ENCODE measurements at regions not wholly inside any gene's neighbourhood (a gene's known extent, or its start where the extent isn't known, plus 50 kb on each side); places are given as distances from the start of the nearest gene placed in this dataset.
A peak's percentile ranks its signal among the peaks of the same experiment; 100 is the strongest.
"Not testable (repeated sequence)": the region's sequence is repeated elsewhere in the genome, so short reads cannot be mapped to it uniquely, and the experiment has no call there.

- Histone ChIP-seq H3K9ac (ENCODE audit: insufficient read length, low read depth) (no peak overlapping the region), H3K4me3 (ENCODE audit: insufficient read length, low read depth) (no peak overlapping the region), H3K27me3 (ENCODE audit: insufficient read depth, insufficient read length) (no peaks in the 10 kb centered on the region), H3K36me3 (ENCODE audit: insufficient read depth, insufficient read length, low read length) (no peaks in the 10 kb centered on the region), H3K4me1 (ENCODE audit: insufficient read depth, insufficient read length) (no peaks in the 10 kb centered on the region), H3K9me3 (ENCODE audit: insufficient read depth, low read length) (no peaks in the 10 kb centered on the region)
- TF ChIP-seq SUZ12 (IDR thresholded peaks at IDR 0.05; ENCODE audit: extremely low read depth, insufficient read depth, insufficient read length): no peak
- DNase-seq (ENCODE audit: low read depth, low spot score): peak; percentile 5
These were observed 234.1 kb upstream of the TOM1L1 start for GRCh38 chr17:54666559-54666958.

DNA sequence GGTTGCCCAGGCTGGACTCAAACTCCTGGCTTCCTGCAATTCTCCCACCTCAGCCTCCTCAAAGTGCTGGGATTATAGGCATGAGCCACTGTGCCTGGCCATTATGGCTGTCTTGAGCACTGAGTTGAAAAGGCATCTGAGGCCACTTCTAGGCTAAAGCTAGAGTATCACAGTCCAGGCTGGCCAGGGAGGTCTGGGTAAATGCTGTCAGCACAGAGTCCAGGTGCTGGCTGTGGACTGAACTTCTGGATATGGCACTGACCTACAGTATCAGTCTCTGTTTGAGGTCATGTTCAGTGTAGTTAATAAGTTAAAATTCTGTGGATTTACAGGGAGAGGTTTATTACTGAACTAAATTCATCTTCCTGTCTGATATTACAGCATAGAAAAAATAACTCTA lies 222.5 kb upstream of the TOM1L1 start:
- H3K4me1 ChIP-seq (ENCODE audit: insufficient read depth, insufficient read length): no peaks in the 10 kb centered on the region
- no peak overlapping the region for H3K4me3 ChIP-seq (ENCODE audit: insufficient read length, low read depth)
- no peak for TF ChIP-seq YY1 (IDR thresholded peaks at IDR 0.05; ENCODE audit: insufficient read depth, insufficient read length)
- TF ChIP-seq SUZ12 (IDR thresholded peaks at IDR 0.05; ENCODE audit: extremely low read depth, insufficient read depth, insufficient read length): no peak
- no peak for TF ChIP-seq ZNF274 (IDR thresholded peaks at IDR 0.05; ENCODE audit: low read depth, low read length)
- no peak overlapping the region for H3K9ac ChIP-seq (ENCODE audit: insufficient read length, low read depth)
- no peaks in the 10 kb centered on the region for H3K27me3 ChIP-seq (ENCODE audit: insufficient read depth, insufficient read length)
- DNase-seq (ENCODE audit: low read depth, low spot score): no peak
- H3K36me3 ChIP-seq (ENCODE audit: insufficient read depth, insufficient read length, low read length): no peaks in the 10 kb centered on the region
- H3K9me3 ChIP-seq (ENCODE audit: insufficient read depth, low read length): no peaks in the 10 kb centered on the region

GRCh38 chr17:54680410-54680809 lies 220.2 kb upstream of the TOM1L1 start:
- H3K27me3 ChIP-seq (ENCODE audit: insufficient read depth, insufficient read length): no peaks in the 10 kb centered on the region
- no peaks in the 10 kb centered on the region for H3K36me3 ChIP-seq (ENCODE audit: insufficient read depth, insufficient read length, low read length)
- TF ChIP-seq YY1 (IDR thresholded peaks at IDR 0.05; ENCODE audit: insufficient read depth, insufficient read length) (no peak), ZNF274 (IDR thresholded peaks at IDR 0.05; ENCODE audit: low read depth, low read length) (no peak), SUZ12 (IDR thresholded peaks at IDR 0.05; ENCODE audit: extremely low read depth, insufficient read depth, insufficient read length) (no peak)
- no peak overlapping the region for H3K9ac ChIP-seq (ENCODE audit: insufficient read length, low read depth)
- DNase-seq (ENCODE audit: low read depth, low spot score): no peak
- no peaks in the 10 kb centered on the region for H3K9me3 ChIP-seq (ENCODE audit: insufficient read depth, low read length)
- no peaks in the 10 kb centered on the region for H3K4me1 ChIP-seq (ENCODE audit: insufficient read depth, insufficient read length)
- no peak overlapping the region for H3K4me3 ChIP-seq (ENCODE audit: insufficient read length, low read depth)

DNA sequence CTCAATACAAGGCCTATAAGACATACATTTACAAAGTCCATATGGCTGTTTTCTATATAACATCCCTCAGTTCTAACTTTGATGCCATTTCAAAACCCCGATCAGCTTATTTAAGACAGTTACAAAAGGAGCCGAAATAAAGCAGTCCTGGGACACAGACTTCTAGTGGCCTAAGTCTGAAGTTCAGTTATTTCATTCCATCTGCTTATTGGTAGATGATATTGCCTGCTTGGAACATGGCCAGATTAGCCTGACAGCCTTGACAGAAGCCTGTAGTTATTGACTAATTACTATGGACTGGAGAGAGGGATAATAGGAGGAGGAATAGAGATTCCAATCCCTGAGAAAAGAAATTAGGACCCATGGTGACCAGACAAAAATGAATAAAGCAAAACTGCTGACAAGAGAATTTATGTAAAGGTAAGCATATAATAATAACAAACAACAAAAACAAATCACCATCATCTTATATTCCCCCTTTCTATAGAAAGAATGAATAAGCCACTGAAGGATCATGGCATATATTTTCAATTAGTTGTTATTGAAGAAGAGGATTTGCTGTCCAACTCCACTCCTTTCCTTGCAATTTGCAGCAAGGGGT lies 206.3 kb upstream of the TOM1L1 start:
- TF ChIP-seq ZNF274 (IDR thresholded peaks at IDR 0.05; ENCODE audit: low read depth, low read length) (no peak), YY1 (IDR thresholded peaks at IDR 0.05; ENCODE audit: insufficient read depth, insufficient read length) (no peak)
- Histone ChIP-seq H3K36me3 (ENCODE audit: insufficient read depth, insufficient read length, low read length) (no peaks in the 10 kb centered on the region), H3K4me1 (ENCODE audit: insufficient read depth, insufficient read length) (no peaks in the 10 kb centered on the region), H3K9ac (ENCODE audit: insufficient read length, low read depth) (no peak overlapping the region), H3K4me3 (ENCODE audit: insufficient read length, low read depth) (no peak overlapping the region), H3K9me3 (ENCODE audit: insufficient read depth, low read length) (no peaks in the 10 kb centered on the region), H3K27me3 (ENCODE audit: insufficient read depth, insufficient read length) (no peaks in the 10 kb centered on the region)
- no peak for DNase-seq (ENCODE audit: low read depth, low spot score)

GRCh38 chr17:54712798-54713197 lies 187.9 kb upstream of the TOM1L1 start:
- H3K4me1 ChIP-seq (ENCODE audit: insufficient read depth, insufficient read length); H3K9me3 ChIP-seq (ENCODE audit: insufficient read depth, low read length); H3K36me3 ChIP-seq (ENCODE audit: insufficient read depth, insufficient read length, low read length); H3K9ac ChIP-seq (ENCODE audit: insufficient read length, low read depth); H3K4me3 ChIP-seq (ENCODE audit: insufficient read length, low read depth); DNase-seq (ENCODE audit: low read depth, low spot score); H3K27me3 ChIP-seq (ENCODE audit: insufficient read depth, insufficient read length): not testable (repeated sequence)

DNA sequence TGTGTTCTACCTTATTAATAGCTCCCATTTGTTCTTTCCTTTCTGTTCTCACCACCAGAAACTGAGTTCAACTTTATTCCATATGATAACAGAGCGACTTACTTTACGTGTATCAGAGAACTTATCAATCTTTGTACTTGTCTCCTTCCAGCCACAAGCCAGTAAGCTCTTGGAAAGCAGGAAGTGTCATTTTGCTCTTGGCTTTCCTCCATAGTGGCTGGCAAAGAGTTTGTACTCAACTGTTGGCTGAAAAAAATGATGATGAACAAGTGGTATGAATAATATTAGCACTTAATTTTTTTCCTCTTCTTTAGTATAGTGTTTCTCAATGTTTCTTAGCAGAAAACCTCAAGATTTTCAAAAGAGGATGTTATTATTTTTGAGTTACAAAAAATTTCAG lies 182.4 kb upstream of the TOM1L1 start:
- Histone ChIP-seq H3K4me3 (ENCODE audit: insufficient read length, low read depth) (no peak overlapping the region), H3K4me1 (ENCODE audit: insufficient read depth, insufficient read length) (no peaks in the 10 kb centered on the region), H3K9me3 (ENCODE audit: insufficient read depth, low read length) (no peaks in the 10 kb centered on the region), H3K36me3 (ENCODE audit: insufficient read depth, insufficient read length, low read length) (no peaks in the 10 kb centered on the region), H3K9ac (ENCODE audit: insufficient read length, low read depth) (no peak overlapping the region), H3K27me3 (ENCODE audit: insufficient read depth, insufficient read length) (no peaks in the 10 kb centered on the region)
- no peak for DNase-seq (ENCODE audit: low read depth, low spot score)
- TF ChIP-seq YY1 (IDR thresholded peaks at IDR 0.05; ENCODE audit: insufficient read depth, insufficient read length) (no peak), SUZ12 (IDR thresholded peaks at IDR 0.05; ENCODE audit: extremely low read depth, insufficient read depth, insufficient read length) (no peak), ZNF274 (IDR thresholded peaks at IDR 0.05; ENCODE audit: low read depth, low read length) (no peak)

GRCh38 chr17:54727624-54728023 lies 173.0 kb upstream of the TOM1L1 start:
- no peak overlapping the region for H3K4me3 ChIP-seq (ENCODE audit: insufficient read length, low read depth)
- no peaks in the 10 kb centered on the region for H3K4me1 ChIP-seq (ENCODE audit: insufficient read depth, insufficient read length)
- H3K36me3 ChIP-seq (ENCODE audit: insufficient read depth, insufficient read length, low read length): no peaks in the 10 kb centered on the region
- peaks cover 19% of the 10 kb centered on the region for H3K9me3 ChIP-seq (ENCODE audit: insufficient read depth, low read length)
- DNase-seq (ENCODE audit: low read depth, low spot score): no peak
- TF ChIP-seq YY1 (IDR thresholded peaks at IDR 0.05; ENCODE audit: insufficient read depth, insufficient read length): no peak
- TF ChIP-seq ZNF274 (IDR thresholded peaks at IDR 0.05; ENCODE audit: low read depth, low read length): no peak
- H3K27me3 ChIP-seq (ENCODE audit: insufficient read depth, insufficient read length): no peaks in the 10 kb centered on the region
- no peak overlapping the region for H3K9ac ChIP-seq (ENCODE audit: insufficient read length, low read depth)

DNA sequence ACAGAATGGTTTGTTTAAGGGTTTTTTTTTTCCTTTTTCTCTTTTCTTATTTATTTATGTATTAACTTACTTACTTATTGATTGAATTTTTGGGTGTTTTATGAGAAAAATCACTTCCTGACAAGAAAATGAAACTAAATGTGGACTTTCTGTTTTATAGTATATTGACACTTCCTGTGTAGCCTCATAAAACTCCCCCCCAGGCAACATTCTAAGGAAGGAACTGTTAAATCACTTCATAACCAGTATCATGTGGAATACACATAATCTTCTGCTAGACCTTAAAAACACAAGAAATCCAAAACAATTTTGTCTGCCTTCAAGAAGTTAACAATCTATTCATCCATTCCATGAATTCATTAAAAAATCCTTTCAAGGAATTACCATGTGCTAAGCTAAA lies 164.1 kb upstream of the TOM1L1 start:
- Histone ChIP-seq H3K4me3 (ENCODE audit: insufficient read length, low read depth) (no peak overlapping the region), H3K27me3 (ENCODE audit: insufficient read depth, insufficient read length) (no peaks in the 10 kb centered on the region), H3K9ac (ENCODE audit: insufficient read length, low read depth) (no peak overlapping the region), H3K4me1 (ENCODE audit: insufficient read depth, insufficient read length) (no peaks in the 10 kb centered on the region), H3K9me3 (ENCODE audit: insufficient read depth, low read length) (no peaks in the 10 kb centered on the region), H3K36me3 (ENCODE audit: insufficient read depth, insufficient read length, low read length) (no peaks in the 10 kb centered on the region)
- DNase-seq (ENCODE audit: low read depth, low spot score): no peak
- no peak for TF ChIP-seq ZNF274 (IDR thresholded peaks at IDR 0.05; ENCODE audit: low read depth, low read length)
- TF ChIP-seq SUZ12 (IDR thresholded peaks at IDR 0.05; ENCODE audit: extremely low read depth, insufficient read depth, insufficient read length): no peak
